ENCODE measurements at regions not wholly inside any gene's neighbourhood (a gene's known extent, or its start where the extent isn't known, plus 50 kb on each side); places are given as distances from the start of the nearest gene placed in this dataset.

DNA sequence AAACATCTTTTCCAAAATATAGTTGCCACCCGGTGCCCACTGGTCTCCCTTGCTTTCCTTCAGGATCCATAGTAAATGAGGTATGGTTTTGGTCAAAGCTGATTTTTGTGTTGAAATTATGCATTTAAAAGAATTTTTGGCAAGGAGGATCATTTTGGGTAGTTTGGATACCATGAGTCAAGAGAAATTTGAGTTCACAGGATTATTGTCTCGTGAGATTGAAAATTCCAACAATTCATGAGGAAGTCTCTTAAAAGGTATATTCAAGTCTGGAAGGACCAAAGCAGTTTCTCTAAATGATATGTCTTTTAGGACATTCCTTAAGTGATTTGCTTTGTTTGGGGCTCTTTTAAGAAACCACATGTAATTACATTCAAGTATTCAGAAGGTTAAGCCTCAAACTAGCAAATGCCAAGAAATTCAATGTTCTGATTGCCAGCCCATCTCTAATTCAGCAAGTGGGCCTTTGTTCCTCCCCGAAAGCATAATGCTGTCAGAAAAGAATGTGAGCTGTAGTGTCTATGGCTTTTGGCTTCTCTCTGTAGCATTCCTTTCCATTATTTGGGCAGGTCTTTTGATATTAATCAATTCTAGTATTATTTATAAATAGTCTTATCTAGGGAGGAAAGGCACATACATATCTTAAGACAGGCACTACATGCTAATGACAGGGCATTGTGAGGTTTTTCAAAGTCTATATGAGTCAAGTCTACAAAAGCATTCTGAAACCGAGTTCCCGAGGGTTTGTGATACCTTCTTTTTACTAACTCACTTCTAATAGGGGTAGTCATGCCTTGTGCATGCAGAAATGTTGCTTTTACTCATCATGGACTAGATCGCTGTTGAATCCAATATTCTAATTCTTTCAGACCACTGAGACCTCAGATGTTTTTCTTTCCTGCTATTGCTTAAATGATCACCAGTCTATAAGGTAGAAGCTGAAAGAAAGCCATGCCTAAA, 453.9 kb downstream of the ENC1 start:
- H3K9me3 ChIP-seq (replicated peaks; ENCODE audit: control insufficient read depth, insufficient read depth, low read length): no peaks in the 10 kb centered on the region
- H3K36me3 ChIP-seq (ENCODE audit: control insufficient read depth in 2 of 2, extremely low read depth in 1 of 2, insufficient read depth in 2 of 2, low read length in 2 of 2): no peaks in the 10 kb centered on the region
- no TSS peak for BruUV-seq (replicated peaks)
- no peaks in the 10 kb centered on the region for H3K79me2 ChIP-seq (ENCODE audit: control insufficient read depth, insufficient read depth, low read length)
- POLR2A ChIA-PET: no interaction called here
- DNase-seq (ENCODE audit: low read depth, low spot score) (no peak), FAIRE-seq (no peak)
- no peak overlapping the region for H2AFZ ChIP-seq (ENCODE audit: low read depth, low read length)
- H3K9ac ChIP-seq (replicated peaks; ENCODE audit: extremely low read depth, insufficient read depth, low read length): no peak overlapping the region
- H3K4me1 ChIP-seq (ENCODE audit: control insufficient read depth, extremely low read depth, insufficient read depth, low read length): no peaks in the 10 kb centered on the region
- no peak overlapping the region for H3K27ac ChIP-seq (ENCODE audit: insufficient read depth, low read depth, low read length)
- TF ChIP-seq JUN (IDR thresholded peaks at IDR 0.05; ENCODE audit: borderline replicate concordance, insufficient read depth, insufficient read length, low read depth) (no peak), POLR2AphosphoS5 (IDR thresholded peaks at IDR 0.05; ENCODE audit: insufficient read depth, low read depth, low read length) (no peak), GATA2 (IDR thresholded peaks at IDR 0.05; ENCODE audit: insufficient read depth, insufficient read length, low read depth, low read length) (no peak), POLR2A (IDR thresholded peaks at IDR 0.05; ENCODE audit: low read depth, low read length) (no peak), MYC (IDR thresholded peaks at IDR 0.05; ENCODE audit: low read depth, low read length) (no peak), FOS (IDR thresholded peaks at IDR 0.05; ENCODE audit: borderline replicate concordance, insufficient read depth, low read length) (no peak)
- TF ChIP-seq, protein P1, sequence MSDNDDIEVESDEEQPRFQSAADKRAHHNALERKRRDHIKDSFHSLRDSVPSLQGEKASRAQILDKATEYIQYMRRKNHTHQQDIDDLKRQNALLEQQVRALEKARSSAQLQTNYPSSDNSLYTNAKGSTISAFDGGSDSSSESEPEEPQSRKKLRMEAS (IDR thresholded peaks at IDR 0.05; ENCODE audit: insufficient read depth, insufficient read length): no peak
- TF ChIP-seq, protein P2, sequence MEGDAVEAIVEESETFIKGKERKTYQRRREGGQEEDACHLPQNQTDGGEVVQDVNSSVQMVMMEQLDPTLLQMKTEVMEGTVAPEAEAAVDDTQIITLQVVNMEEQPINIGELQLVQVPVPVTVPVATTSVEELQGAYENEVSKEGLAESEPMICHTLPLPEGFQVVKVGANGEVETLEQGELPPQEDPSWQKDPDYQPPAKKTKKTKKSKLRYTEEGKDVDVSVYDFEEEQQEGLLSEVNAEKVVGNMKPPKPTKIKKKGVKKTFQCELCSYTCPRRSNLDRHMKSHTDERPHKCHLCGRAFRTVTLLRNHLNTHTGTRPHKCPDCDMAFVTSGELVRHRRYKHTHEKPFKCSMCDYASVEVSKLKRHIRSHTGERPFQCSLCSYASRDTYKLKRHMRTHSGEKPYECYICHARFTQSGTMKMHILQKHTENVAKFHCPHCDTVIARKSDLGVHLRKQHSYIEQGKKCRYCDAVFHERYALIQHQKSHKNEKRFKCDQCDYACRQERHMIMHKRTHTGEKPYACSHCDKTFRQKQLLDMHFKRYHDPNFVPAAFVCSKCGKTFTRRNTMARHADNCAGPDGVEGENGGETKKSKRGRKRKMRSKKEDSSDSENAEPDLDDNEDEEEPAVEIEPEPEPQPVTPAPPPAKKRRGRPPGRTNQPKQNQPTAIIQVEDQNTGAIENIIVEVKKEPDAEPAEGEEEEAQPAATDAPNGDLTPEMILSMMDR (IDR thresholded peaks at IDR 0.05; ENCODE audit: extremely low read depth in 1 of 2, insufficient read depth in 1 of 2, low read depth in 1 of 2, low read length in 2 of 2): no peak
- dilution Hi-C loops (cut with MboI; ENCODE audit: extremely low pct_ligation_motif_present, low sequenced_read_pairs) (no loop called here), intact Hi-C loops (cut with micrococcal nuclease) (no loop called here)
- peaks cover 0 to 4% of the 10 kb centered on the region in 2 experiments for H3K27me3 ChIP-seq (ENCODE audit: control insufficient read depth in 2 of 2, insufficient read depth in 2 of 2, low read length in 2 of 2)
- no peak overlapping the region for H3K4me3 ChIP-seq (replicated peaks in 1 of 3; ENCODE audit: insufficient read depth in 1 of 3, low read depth in 1 of 3, low read length in 3 of 3)
- H3K4me2 ChIP-seq (ENCODE audit: insufficient read depth, low read length): no peak overlapping the region
- CTCF ChIA-PET: interaction anchor here (1.2 kb wide), 1 partner anchor 10 kb away, joined by 3 read pairs; no protein-coding TSS in a partner anchor
- no peaks in the 10 kb centered on the region for H3K9me1 ChIP-seq (replicated peaks; ENCODE audit: control insufficient read depth, extremely low read depth, insufficient read depth, low read length)
- H4K20me1 ChIP-seq (replicated peaks; ENCODE audit: control insufficient read depth, extremely low read depth, insufficient read depth, low read length): no peaks in the 10 kb centered on the region

Measured in endothelial cell of umbilical vein (primary cell).